Esophagus muscularis mucosa (tissue), 4 donors: ENCODE measurements at regions not wholly inside any gene's neighbourhood (a gene's known extent, or its start where the extent isn't known, plus 50 kb on each side); places are given as distances from the start of the nearest gene placed in this dataset.
"Not testable (repeated sequence)": the region's sequence is repeated elsewhere in the genome, so short reads cannot be mapped to it uniquely, and the experiment has no call there.

Experiments
- DNase-seq: peaks from one replicate; pipeline ENCODE4 v3.0.0-alpha.2; 2017; ENCODE audit errors: extremely low spot score
- H3K27ac ChIP-seq, 4 donors: fragments of 200-600 bp; sonication (generic); replicated peaks in 1 of 4; 1 replicate in 3 of 4; 2 replicates in 1 of 4; pipeline ENCODE4 v1.5.1; 2016 to 2019; ENCODE audit warnings: mild to moderate bottlenecking in 1 of 4
- H3K27me3 ChIP-seq, 4 donors: fragments of 200-600 bp; sonication (generic); one replicate each; pipeline versions ENCODE4 v1.5.1 to v1.6.0; 2016 to 2019
- H3K36me3 ChIP-seq, 4 donors: fragments of 200-600 bp; sonication (generic); one replicate each; pipeline ENCODE4 v1.5.1; 2016 to 2019
- H3K4me1 ChIP-seq, 4 donors: fragments of 200-600 bp; sonication (generic); one replicate each; pipeline ENCODE4 v1.5.1; 2016 to 2019
- H3K4me3 ChIP-seq, 4 donors: fragments of 200-600 bp; sonication (generic); 1 replicate in 2 of 4; 2 replicates in 2 of 4; pipeline ENCODE4 v1.5.1; 2016 to 2019; ENCODE audit warnings: mild to moderate bottlenecking in 4 of 4, moderate library complexity in 1 of 4
- H3K9me3 ChIP-seq, 4 donors: fragments of 200-600 bp; sonication (generic); 1 replicate in 3 of 4; 2 replicates in 1 of 4; pipeline ENCODE4 v1.5.1; 2016 to 2019
- CTCF ChIP-seq, 3 experiments: fragments of 200-600 bp in 2 of 3; fragments of 450-650 bp in 1 of 3; sonication (generic) in 2 of 3; IDR thresholded peaks; one replicate each; pipeline ENCODE4 v1.5.1; 2017 to 2019; ENCODE audit warnings: antibody characterized with exemption in 3 of 3, mild to moderate bottlenecking in 2 of 3, moderate library complexity in 1 of 3
- EP300 ChIP-seq: sonication (generic); formaldehyde crosslinking; IDR thresholded peaks from one replicate; pipeline ENCODE4 v1.6.1; 2017; ENCODE audit warnings: antibody characterized with exemption
- POLR2A ChIP-seq: fragments of 450-650 bp; IDR thresholded peaks from one replicate; pipeline ENCODE4 v1.6.1; 2017; ENCODE audit warnings: antibody characterized with exemption, moderate library complexity, mild to moderate bottlenecking, low read depth
- POLR2AphosphoS5 ChIP-seq, 2 donors: sonication (generic); formaldehyde crosslinking; IDR thresholded peaks; one replicate each; pipeline ENCODE4 v1.6.1; 2017; ENCODE audit warnings: antibody characterized with exemption in 2 of 2
- WGBS: methylation state at CpG from one replicate; pipeline ENCODE4 v1.1.5; 2018; 5-methylcytosine and 5-hydroxymethylcytosine counted together
- intact Hi-C: fragments of 100-400 bp; cut with DNase I; formaldehyde crosslinking; loops from one replicate; pipeline ENCODE4 v1.15.1; 2023

DNA sequence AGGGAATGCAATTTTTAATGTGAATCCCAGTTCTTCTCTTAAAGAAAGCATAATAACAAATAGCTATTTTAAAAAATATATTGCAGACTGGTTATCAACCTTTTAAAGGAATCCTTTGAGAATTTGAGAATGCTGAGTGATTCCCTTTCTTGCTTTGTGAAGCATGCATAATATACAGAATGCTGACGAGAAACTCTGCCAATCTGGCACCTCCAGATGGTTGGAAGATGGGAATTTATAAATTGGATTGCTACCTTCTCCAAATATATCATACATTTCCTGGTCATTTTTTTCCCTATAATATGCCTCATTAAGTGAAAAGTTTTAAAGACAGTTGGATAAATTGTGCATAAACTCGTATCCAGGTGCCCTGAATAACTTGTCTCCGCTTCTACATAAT lies 333.9 kb upstream of the ARPP21 start:
- no peak for DNase-seq
- Histone ChIP-seq H3K9me3 (no peaks in the 10 kb centered on the region), H3K4me1 (no peaks in the 10 kb centered on the region), H3K4me3 (no peak overlapping the region), H3K27ac (no peak overlapping the region), H3K36me3 (no peaks in the 10 kb centered on the region), H3K27me3 (no peaks in the 10 kb centered on the region)
- WGBS = 84% methylated on average over 3 of the region's 3 CpGs
- TF ChIP-seq POLR2AphosphoS5 (IDR thresholded peaks at IDR 0.05) = no peak
- TF ChIP-seq EP300 = no peak
- no peak for TF ChIP-seq CTCF (IDR thresholded peaks at IDR 0.05)
- no peak for TF ChIP-seq POLR2A
- intact Hi-C loops = no loop called here

DNA sequence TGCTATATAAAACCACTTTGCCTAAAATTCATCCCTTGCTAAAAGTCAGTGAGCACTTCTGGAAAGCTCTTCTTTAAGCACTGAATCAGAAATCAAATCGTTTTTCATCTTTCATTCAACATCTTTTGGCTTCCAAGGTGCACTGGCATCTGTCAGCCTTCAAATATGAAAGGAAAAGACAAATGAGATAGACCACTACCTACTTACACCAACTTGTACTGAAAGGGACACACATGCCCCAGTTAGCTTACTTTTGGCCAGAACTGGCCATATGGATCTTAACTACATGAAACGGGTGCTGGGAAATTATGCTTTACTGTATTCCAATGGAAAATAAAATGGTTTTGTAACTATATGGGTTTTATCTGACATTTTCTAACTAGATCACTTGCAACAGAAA lies 332.0 kb upstream of the ARPP21 start:
- Histone ChIP-seq H3K4me1 (no peaks in the 10 kb centered on the region), H3K4me3 (no peak overlapping the region), H3K27me3 (no peaks in the 10 kb centered on the region), H3K36me3 (no peaks in the 10 kb centered on the region), H3K9me3 (no peaks in the 10 kb centered on the region), H3K27ac (no peak overlapping the region)
- no peak for DNase-seq
- TF ChIP-seq POLR2A (no peak), EP300 (no peak), POLR2AphosphoS5 (IDR thresholded peaks at IDR 0.05) (no peak), CTCF (IDR thresholded peaks at IDR 0.05) (no peak)
- intact Hi-C loops = no loop called here
- 73% methylated on average over 2 of the region's 2 CpGs for WGBS

- H3K9me3 ChIP-seq, H3K27ac ChIP-seq, H3K4me1 ChIP-seq, intact Hi-C loops, H3K36me3 ChIP-seq, DNase-seq, H3K4me3 ChIP-seq, H3K27me3 ChIP-seq: not testable (repeated sequence)
- 100% methylated on average over 2 of the region's 2 CpGs for WGBS
These were observed 322.5 kb upstream of the ARPP21 start for GRCh38 chr3:35316841-35317240.

DNA sequence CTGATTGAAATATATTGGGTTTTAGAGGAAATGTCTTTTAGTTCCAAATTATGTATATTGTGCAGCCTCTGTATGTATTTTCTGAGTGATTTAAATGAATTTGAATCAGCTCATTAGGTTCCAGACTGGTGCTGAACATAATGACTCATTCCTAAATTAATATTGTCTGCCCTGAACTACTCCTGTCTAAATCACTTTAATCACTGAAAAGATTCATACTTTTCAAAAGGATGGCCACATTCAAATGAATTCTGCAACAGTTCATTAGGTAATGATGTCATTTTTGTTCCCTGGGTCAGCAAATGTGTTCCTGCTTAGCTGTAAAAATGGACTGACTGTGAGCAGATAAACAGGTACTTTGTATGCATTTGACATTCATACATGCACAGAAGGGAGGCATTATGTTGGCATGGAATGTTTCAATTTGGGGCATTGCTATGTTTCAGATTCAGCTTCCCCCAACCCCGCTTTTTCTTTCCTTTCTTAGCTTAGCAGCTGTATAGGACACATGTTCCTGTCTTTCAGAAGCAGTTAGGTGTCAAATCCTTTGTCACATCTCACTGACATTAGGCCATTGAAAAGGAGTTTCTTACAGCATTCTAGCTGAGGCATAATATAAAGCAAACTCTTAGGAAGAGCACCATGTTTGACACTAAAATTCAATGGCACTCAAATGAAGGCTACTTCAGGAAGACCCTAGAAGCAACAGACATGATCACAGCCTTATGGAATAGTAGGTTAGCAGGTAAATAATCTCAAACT lies 318.5 kb upstream of the ARPP21 start:
- Histone ChIP-seq H3K4me3 (no peak overlapping the region), H3K4me1 (no peaks in the 10 kb centered on the region), H3K9me3 (no peaks in the 10 kb centered on the region), H3K36me3 (no peaks in the 10 kb centered on the region), H3K27me3 (no peaks in the 10 kb centered on the region), H3K27ac (no peak overlapping the region)
- intact Hi-C loops = no loop called here
- 92% methylated on average over 1 of the region's 1 CpG for whole genome bisulfite sequencing
- TF ChIP-seq CTCF (IDR thresholded peaks at IDR 0.05) = no peak
- TF ChIP-seq EP300 = no peak
- TF ChIP-seq POLR2AphosphoS5 (IDR thresholded peaks at IDR 0.05) = no peak
- no peak for DNase-seq

DNA sequence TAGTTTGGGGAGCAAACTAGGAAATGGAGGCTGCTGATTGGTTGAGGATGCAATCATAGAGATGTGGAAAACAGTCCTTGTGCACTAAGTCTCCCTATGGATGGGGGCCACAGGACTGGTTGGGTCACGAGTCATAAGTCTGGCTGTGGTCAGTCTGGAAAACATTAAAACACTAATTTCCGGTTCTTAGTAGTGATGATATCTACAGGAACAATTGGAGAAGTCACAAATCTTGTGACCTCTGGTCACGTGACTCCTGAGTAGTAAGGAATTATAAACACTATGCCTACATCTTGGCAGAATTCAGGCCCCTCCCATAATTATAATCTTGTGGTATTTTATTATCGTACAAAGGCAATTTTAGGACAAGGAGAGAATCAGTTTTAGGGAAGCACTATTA lies 317.3 kb upstream of the ARPP21 start:
- no peak overlapping the region for H3K4me3 ChIP-seq
- 73% methylated on average over 4 of the region's 4 CpGs for WGBS
- no peaks in the 10 kb centered on the region for H3K9me3 ChIP-seq
- H3K27me3 ChIP-seq = no peaks in the 10 kb centered on the region
- TF ChIP-seq CTCF (IDR thresholded peaks at IDR 0.05) = no peak
- DNase-seq = no peak
- H3K36me3 ChIP-seq = no peaks in the 10 kb centered on the region
- no peaks in the 10 kb centered on the region for H3K4me1 ChIP-seq
- intact Hi-C loops = no loop called here
- H3K27ac ChIP-seq = no peak overlapping the region
